Fibroblast of pulmonary artery (primary cell): ENCODE measurements at regions not wholly inside any gene's neighbourhood (a gene's known extent, or its start where the extent isn't known, plus 50 kb on each side); places are given as distances from the start of the nearest gene placed in this dataset.

Experiments
- DNase-seq: peaks from one replicate; pipeline ENCODE4 v3.0.0-alpha.2; 2010; ENCODE audit warnings: low read depth
- H3K4me3 ChIP-seq: replicated peaks from 2 replicates; pipeline ENCODE4 v1.5.1; 2011; ENCODE audit warnings: low read depth, mild to moderate bottlenecking, control low read depth, low read length, moderate library complexity
- TF ChIP-seq, protein P1 (sequence below): IDR thresholded peaks from 2 replicates; pipeline ENCODE4 v1.5.1; 2011; ENCODE audit warnings: mild to moderate bottlenecking, control low read depth, low read length, inconsistent platforms; ENCODE audit errors: missing control alignments

DNA sequence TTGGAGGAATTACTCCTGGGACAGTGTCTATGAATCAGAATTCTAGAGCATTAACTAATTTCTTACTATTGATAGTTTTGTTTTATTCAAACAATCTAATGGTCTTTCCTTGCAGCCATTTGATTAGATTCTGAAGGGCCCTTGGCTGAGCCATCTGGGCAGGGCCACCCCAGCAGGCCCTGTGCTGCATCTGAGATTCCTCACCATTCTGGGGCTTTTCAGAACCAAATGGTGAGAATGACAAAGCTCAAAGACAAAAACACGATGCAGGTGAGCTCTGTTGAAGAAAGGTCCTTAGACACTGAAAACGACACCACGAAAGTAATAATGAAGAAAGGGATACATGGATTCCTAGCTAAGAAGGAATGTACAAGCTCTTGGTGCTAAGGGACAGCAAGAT lies 321.0 kb upstream of the IRX4 start:
- TF ChIP-seq, protein P1, sequence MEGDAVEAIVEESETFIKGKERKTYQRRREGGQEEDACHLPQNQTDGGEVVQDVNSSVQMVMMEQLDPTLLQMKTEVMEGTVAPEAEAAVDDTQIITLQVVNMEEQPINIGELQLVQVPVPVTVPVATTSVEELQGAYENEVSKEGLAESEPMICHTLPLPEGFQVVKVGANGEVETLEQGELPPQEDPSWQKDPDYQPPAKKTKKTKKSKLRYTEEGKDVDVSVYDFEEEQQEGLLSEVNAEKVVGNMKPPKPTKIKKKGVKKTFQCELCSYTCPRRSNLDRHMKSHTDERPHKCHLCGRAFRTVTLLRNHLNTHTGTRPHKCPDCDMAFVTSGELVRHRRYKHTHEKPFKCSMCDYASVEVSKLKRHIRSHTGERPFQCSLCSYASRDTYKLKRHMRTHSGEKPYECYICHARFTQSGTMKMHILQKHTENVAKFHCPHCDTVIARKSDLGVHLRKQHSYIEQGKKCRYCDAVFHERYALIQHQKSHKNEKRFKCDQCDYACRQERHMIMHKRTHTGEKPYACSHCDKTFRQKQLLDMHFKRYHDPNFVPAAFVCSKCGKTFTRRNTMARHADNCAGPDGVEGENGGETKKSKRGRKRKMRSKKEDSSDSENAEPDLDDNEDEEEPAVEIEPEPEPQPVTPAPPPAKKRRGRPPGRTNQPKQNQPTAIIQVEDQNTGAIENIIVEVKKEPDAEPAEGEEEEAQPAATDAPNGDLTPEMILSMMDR, result no peak
- no peak for DNase-seq
- no peak overlapping the region for H3K4me3 ChIP-seq

DNA sequence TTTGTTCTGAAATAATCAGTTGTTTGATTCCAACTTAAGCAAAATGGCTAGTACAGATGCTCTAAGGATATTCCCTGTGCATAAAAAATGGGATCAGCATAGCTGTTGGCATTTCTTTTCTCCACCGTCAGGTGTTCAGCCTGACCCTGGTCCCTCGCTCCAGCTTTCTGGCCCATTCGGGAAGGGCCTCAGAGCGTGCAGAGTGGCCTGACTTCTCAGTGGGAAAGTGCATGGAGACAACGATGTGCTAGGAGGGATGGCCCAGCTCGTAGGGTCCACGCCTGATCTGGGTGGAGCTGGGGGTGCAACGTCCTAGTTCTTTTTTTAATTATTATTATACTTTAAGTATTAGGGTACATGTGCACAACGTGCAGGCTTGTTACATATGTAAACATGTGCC lies 319.1 kb upstream of the IRX4 start:
- no peak for DNase-seq
- no peak overlapping the region for H3K4me3 ChIP-seq
- TF ChIP-seq, protein P1, result no peak

DNA sequence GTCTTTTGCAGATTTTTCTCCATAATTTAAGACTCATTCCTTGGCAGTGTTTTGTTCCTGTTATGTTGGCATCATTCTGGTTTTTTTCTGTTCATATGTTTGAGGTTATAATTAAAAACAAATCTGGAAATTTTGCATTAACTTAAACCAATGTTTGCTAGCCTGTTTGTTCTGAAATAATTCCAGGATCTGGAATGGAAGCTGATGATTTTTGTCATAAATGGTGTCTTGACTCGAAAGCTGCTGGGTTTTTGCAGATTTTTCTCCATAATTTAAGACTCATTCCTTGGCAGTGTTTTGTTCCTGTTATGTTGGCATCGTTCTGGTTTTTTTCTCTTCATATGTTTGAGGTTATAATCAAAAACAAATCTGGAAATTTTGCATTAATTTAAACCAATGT lies 318.7 kb upstream of the IRX4 start:
- H3K4me3 ChIP-seq, result no peak overlapping the region
- TF ChIP-seq, protein P1, result no peak
- no peak for DNase-seq

DNA sequence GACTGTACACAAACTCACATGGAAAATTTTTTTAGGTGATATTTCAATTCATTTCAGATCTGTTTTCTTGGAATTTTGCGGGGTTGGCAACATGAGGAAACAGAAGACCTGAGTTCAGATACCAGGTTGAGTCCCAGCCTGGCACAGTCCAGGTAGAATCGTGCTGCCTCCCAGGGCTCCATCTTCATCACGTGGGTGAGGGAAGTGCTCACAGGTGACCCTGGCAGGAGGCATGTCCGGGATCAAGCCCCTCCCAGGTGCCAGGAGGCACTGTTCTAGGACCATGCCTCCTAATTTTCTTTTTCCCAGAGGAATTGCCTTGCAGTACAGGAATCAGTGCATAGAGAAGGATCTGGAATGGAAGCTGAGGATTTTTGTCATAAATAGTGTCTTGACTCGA lies 318.3 kb upstream of the IRX4 start:
- no peak for DNase-seq
- TF ChIP-seq, protein P1, result no peak
- no peak overlapping the region for H3K4me3 ChIP-seq

DNA sequence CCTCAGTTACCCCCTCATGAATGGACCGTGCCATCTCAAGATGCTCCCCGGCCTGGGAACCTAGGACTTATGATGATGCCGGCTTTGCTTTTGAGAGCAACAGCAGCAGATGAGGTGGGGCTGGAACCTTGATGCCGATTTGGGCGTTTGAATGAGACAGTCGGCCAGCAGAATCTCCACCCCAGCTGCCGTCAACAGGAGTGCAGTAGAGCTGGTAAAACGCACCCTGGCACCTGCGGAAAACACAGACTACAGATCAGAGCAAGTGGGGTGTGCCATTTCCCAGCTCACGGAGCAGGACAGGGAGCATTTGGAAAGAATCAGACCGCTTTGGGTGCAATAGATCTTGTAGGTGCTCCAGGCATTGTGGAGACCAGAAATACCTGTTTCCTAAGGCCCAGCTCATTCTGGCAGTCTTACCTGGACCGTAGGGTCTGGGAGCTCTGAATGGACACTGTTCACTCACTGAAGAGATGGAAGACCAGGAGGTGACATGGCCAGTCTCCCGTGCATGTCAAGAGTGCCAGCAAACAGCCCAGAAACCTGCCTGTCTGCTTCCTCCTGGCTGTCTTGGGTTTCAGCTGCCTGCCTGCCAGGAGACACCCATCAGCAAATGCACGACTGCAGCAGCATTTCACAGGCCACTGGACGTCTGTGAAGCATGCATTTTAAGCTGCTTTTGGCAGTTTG lies 317.7 kb upstream of the IRX4 start:
- TF ChIP-seq, protein P1, result no peak
- no peak overlapping the region for H3K4me3 ChIP-seq
- DNase-seq, result no peak

DNA sequence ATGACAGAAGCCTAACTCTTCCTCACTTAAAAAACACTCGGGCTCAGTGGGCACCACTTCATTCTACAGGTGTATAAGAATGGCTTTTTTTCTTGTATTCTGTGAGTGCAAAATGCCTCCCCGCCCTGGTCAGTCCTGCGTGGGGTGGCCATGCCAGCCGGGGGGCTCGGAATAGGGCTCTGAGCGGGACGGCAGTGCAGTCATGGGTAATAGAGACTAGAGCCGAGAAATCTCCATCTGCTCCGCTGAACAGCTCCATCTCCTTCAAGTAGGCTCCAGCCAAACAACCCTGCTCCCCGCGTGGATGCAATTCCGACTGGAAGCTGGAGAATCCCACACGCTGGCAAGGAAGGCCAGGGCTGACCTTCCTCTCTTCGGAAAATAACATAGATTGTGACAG lies 317.0 kb upstream of the IRX4 start:
- DNase-seq, result no peak
- TF ChIP-seq, protein P1, result no peak
- no peak overlapping the region for H3K4me3 ChIP-seq

DNA sequence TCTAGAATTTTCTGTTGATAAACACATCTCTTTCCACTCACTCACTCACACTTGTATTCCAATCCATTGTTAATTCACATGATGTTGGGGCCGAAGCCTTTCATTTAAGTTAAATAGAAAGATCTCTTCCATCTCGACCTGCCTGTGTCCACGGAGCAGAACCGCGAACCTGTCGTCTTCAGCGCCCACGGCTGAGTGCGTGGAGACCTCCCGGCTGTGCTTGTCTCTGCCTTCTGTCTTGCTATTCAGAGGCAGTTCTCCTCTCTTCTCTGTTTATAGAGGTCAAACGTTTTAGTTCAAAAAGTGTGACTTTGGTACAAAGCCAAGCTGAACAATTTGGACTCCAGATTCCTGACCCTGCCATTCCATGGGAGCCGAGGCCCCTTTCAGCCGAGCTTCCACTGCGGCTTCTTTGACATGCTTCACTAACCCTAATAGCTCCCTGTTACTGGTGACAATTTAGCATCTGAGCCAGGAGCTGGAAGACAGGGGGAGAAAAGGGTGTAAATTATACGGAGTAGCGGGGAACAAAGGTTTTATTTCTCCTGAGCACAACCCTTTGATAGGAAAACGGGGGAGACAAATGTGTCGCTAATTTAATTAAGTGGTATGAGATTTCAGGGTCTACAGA lies 314.4 kb upstream of the IRX4 start:
- H3K4me3 ChIP-seq, result no peak overlapping the region
- DNase-seq, result no peak
- TF ChIP-seq, protein P1, result no peak
